SK-N-SH treated with all-trans-retinoic acid at 6 μM for 48 hours (cell line): ENCODE measurements at regions not wholly inside any gene's neighbourhood (a gene's known extent, or its start where the extent isn't known, plus 50 kb on each side); places are given as distances from the start of the nearest gene placed in this dataset.

Experiments used
- ATAC-seq: fragments of 200-7000 bp; cut with Tn5 transposase; 3 replicates; pipeline ENCODE4 v1.9.1; 2020; ENCODE audit warnings: mild to moderate bottlenecking, moderate library complexity
- ARNTL ChIP-seq: fragments of 450-650 bp; formaldehyde crosslinking; IDR thresholded peaks from 2 replicates; pipeline ENCODE4 v1.5.0; 2020; ENCODE audit warnings: low read depth, mild to moderate bottlenecking, moderate library complexity, borderline replicate concordance
- BACH2 ChIP-seq: fragments of 250-450 bp; sonication (Bioruptor Pico); IDR thresholded peaks from 2 replicates; pipeline ENCODE4 v1.9.0; 2021; ENCODE audit warnings: mild to moderate bottlenecking, borderline replicate concordance
- ESRRG ChIP-seq: fragments of 250-450 bp; sonication (Bioruptor Pico); IDR thresholded peaks from 2 replicates; pipeline ENCODE4 v1.6.1; 2021; ENCODE audit warnings: mild to moderate bottlenecking
- GLIS3 ChIP-seq: fragments of 250-450 bp; sonication (Bioruptor Pico); IDR thresholded peaks from 2 replicates; pipeline ENCODE4 v1.5.0; 2020; ENCODE audit warnings: mild to moderate bottlenecking, moderate library complexity
- ISL1 ChIP-seq: fragments of 250-450 bp; sonication (Bioruptor Pico); IDR thresholded peaks from 2 replicates; pipeline ENCODE4 v2.1.2; 2022; ENCODE audit warnings: mild to moderate bottlenecking, moderate library complexity
- OSR1 ChIP-seq: fragments of 250-450 bp; sonication (Bioruptor Pico); IDR thresholded peaks from 2 replicates; pipeline ENCODE4 v1.8.0; 2022; ENCODE audit warnings: moderate library complexity, mild to moderate bottlenecking, inconsistent platforms
- RARB ChIP-seq: fragments of 250-450 bp; sonication (Bioruptor Pico); IDR thresholded peaks from 2 replicates; pipeline ENCODE4 v1.8.0; 2021; ENCODE audit warnings: mild to moderate bottlenecking, moderate library complexity
- SNAI2 ChIP-seq: fragments of 250-450 bp; sonication (Bioruptor Pico); IDR thresholded peaks from 2 replicates; pipeline ENCODE4 v1.5.0; 2020; ENCODE audit warnings: mild to moderate bottlenecking, moderate library complexity
- TCF4 ChIP-seq: fragments of 250-450 bp; sonication (Bioruptor Pico); IDR thresholded peaks from 2 replicates; pipeline ENCODE4 v1.8.0; 2021; ENCODE audit warnings: mild to moderate bottlenecking, moderate library complexity, borderline replicate concordance
- TOX ChIP-seq: fragments of 250-450 bp; sonication (Bioruptor Pico); IDR thresholded peaks from 2 replicates; pipeline ENCODE4 v1.8.0; 2021; ENCODE audit warnings: mild to moderate bottlenecking, moderate library complexity, borderline replicate concordance
- ZC3H10 ChIP-seq: fragments of 250-450 bp; sonication (Bioruptor Pico); IDR thresholded peaks from 2 replicates; pipeline ENCODE4 v1.5.1; 2021; ENCODE audit warnings: mild to moderate bottlenecking, moderate library complexity
- ZFP3 ChIP-seq: fragments of 250-450 bp; sonication (Bioruptor Pico); IDR thresholded peaks from 2 replicates; pipeline ENCODE4 v1.5.0; 2020; ENCODE audit warnings: mild to moderate bottlenecking, moderate library complexity
- ZNF70 ChIP-seq: fragments of 450-650 bp; formaldehyde crosslinking; IDR thresholded peaks from 2 replicates; pipeline ENCODE4 v1.5.0; 2020; ENCODE audit warnings: mild to moderate bottlenecking, moderate library complexity
- ZNF8 ChIP-seq: fragments of 450-650 bp; formaldehyde crosslinking; IDR thresholded peaks from 2 replicates; pipeline ENCODE4 v1.5.0; 2020; ENCODE audit warnings: mild to moderate bottlenecking, moderate library complexity
- TF ChIP-seq, protein P1 (sequence below): fragments of 250-450 bp; sonication (Bioruptor Pico); IDR thresholded peaks from 2 replicates; pipeline ENCODE4 v1.5.0; 2020; ENCODE audit warnings: mild to moderate bottlenecking, moderate library complexity
- TF ChIP-seq, protein P2 (sequence below): fragments of 250-450 bp; sonication (Bioruptor Pico); IDR thresholded peaks from 2 replicates; pipeline ENCODE4 v1.5.1; 2021; ENCODE audit warnings: mild to moderate bottlenecking, moderate library complexity
- TF ChIP-seq, protein P3 (sequence below): fragments of 250-450 bp; sonication (Bioruptor Pico); IDR thresholded peaks from 2 replicates; pipeline ENCODE4 v1.8.0; 2021; ENCODE audit warnings: low read depth, mild to moderate bottlenecking, moderate library complexity, borderline replicate concordance
- TF ChIP-seq, protein P4 (sequence below): fragments of 250-450 bp; sonication (Bioruptor Pico); IDR thresholded peaks from 2 replicates; pipeline ENCODE4 v1.8.0; 2020; ENCODE audit warnings: mild to moderate bottlenecking, moderate library complexity, borderline replicate concordance
- TF ChIP-seq, protein P5 (sequence below): fragments of 250-450 bp; sonication (Bioruptor Pico); IDR thresholded peaks from 2 replicates; pipeline ENCODE4 v1.5.1; 2020; ENCODE audit warnings: low read depth, mild to moderate bottlenecking, moderate library complexity

DNA sequence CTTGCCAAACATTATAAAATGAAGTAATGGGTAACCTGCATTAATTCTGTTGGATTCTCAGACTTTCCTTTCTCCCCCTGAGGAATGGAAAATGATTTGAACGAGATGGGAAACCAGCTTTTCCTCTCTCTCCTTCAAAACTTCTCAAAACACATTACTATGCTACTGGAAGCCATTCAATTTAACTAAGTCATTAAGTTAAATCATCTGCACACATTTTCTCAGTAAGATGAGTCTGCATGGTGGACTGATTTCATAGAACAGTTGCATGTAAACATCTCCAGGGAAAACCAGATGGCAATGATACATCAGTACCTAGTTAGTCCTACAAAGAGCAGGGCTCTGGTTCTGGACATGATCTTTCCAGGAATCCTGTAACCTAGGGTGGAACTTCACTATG, 59.9 kb downstream of the BMP4 start:
- no peak for TF ChIP-seq ZNF8 (CRISPR knock-in tag)
- TF ChIP-seq, protein P1, sequence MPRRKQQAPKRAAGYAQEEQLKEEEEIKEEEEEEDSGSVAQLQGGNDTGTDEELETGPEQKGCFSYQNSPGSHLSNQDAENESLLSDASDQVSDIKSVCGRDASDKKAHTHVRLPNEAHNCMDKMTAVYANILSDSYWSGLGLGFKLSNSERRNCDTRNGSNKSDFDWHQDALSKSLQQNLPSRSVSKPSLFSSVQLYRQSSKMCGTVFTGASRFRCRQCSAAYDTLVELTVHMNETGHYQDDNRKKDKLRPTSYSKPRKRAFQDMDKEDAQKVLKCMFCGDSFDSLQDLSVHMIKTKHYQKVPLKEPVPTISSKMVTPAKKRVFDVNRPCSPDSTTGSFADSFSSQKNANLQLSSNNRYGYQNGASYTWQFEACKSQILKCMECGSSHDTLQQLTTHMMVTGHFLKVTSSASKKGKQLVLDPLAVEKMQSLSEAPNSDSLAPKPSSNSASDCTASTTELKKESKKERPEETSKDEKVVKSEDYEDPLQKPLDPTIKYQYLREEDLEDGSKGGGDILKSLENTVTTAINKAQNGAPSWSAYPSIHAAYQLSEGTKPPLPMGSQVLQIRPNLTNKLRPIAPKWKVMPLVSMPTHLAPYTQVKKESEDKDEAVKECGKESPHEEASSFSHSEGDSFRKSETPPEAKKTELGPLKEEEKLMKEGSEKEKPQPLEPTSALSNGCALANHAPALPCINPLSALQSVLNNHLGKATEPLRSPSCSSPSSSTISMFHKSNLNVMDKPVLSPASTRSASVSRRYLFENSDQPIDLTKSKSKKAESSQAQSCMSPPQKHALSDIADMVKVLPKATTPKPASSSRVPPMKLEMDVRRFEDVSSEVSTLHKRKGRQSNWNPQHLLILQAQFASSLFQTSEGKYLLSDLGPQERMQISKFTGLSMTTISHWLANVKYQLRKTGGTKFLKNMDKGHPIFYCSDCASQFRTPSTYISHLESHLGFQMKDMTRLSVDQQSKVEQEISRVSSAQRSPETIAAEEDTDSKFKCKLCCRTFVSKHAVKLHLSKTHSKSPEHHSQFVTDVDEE (CRISPR knock-in tag) = no peak
- no peak for TF ChIP-seq GLIS3 (CRISPR knock-in tag)
- TF ChIP-seq TCF4 = no peak
- TF ChIP-seq ZFP3 (CRISPR knock-in tag) = no peak
- TF ChIP-seq, protein P2, sequence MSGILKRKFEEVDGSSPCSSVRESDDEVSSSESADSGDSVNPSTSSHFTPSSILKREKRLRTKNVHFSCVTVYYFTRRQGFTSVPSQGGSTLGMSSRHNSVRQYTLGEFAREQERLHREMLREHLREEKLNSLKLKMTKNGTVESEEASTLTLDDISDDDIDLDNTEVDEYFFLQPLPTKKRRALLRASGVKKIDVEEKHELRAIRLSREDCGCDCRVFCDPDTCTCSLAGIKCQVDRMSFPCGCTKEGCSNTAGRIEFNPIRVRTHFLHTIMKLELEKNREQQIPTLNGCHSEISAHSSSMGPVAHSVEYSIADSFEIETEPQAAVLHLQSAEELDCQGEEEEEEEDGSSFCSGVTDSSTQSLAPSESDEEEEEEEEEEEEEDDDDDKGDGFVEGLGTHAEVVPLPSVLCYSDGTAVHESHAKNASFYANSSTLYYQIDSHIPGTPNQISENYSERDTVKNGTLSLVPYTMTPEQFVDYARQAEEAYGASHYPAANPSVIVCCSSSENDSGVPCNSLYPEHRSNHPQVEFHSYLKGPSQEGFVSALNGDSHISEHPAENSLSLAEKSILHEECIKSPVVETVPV (CRISPR knock-in tag) = no peak
- TF ChIP-seq ZC3H10 (CRISPR knock-in tag) = no peak
- no peak for TF ChIP-seq ZNF70
- TF ChIP-seq, protein P3, sequence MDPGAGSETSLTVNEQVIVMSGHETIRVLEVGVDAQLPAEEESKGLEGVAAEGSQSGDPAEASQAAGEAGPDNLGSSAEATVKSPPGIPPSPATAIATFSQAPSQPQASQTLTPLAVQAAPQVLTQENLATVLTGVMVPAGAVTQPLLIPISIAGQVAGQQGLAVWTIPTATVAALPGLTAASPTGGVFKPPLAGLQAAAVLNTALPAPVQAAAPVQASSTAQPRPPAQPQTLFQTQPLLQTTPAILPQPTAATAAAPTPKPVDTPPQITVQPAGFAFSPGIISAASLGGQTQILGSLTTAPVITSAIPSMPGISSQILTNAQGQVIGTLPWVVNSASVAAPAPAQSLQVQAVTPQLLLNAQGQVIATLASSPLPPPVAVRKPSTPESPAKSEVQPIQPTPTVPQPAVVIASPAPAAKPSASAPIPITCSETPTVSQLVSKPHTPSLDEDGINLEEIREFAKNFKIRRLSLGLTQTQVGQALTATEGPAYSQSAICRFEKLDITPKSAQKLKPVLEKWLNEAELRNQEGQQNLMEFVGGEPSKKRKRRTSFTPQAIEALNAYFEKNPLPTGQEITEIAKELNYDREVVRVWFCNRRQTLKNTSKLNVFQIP (CRISPR knock-in tag) = no peak
- TF ChIP-seq ARNTL = no peak
- TF ChIP-seq BACH2 (CRISPR knock-in tag) = no peak
- ATAC-seq = no peak

DNA sequence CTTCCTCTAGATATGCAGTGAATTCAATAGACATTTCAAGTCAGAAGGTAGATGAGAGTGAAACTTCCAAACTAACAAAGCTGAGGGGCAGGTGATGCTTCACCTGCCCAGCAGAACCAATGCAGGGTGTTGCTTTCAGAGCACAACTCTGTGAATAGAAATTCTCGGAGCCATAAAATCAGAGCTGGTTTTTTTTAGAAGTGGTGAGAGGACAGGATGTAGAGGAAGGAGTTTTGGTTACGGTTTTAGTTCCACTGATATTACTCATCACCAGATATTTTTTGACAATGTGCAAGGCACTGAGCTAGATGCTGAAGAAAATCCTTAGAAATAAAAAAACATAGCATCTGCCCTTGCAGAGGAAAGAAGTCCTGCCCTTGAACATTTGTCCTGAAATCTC, 62.2 kb downstream of the BMP4 start:
- ATAC-seq = no peak
- TF ChIP-seq, protein P4, sequence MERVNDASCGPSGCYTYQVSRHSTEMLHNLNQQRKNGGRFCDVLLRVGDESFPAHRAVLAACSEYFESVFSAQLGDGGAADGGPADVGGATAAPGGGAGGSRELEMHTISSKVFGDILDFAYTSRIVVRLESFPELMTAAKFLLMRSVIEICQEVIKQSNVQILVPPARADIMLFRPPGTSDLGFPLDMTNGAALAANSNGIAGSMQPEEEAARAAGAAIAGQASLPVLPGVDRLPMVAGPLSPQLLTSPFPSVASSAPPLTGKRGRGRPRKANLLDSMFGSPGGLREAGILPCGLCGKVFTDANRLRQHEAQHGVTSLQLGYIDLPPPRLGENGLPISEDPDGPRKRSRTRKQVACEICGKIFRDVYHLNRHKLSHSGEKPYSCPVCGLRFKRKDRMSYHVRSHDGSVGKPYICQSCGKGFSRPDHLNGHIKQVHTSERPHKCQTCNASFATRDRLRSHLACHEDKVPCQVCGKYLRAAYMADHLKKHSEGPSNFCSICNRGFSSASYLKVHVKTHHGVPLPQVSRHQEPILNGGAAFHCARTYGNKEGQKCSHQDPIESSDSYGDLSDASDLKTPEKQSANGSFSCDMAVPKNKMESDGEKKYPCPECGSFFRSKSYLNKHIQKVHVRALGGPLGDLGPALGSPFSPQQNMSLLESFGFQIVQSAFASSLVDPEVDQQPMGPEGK (CRISPR knock-in tag) = no peak

DNA sequence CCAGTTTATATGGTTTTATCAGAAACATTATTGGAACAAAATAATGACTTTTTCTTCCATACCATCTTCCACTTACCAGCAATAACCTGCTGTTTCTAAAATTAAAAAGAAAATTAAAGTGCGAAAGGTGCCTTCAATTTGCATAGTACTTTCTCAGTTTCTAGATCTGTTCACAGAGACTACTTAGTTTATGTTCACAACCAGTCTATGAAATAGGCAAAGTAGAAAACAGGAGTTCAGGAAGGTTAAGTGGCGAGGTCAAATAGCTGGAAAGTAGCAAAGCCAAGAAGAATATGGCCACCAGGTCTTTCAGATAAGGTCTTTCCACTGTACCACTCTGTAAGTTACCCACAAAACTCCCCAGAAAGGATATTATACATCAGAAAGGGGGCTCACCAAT, 63.3 kb downstream of the BMP4 start:
- ATAC-seq = no peak
- TF ChIP-seq ZFP3 (CRISPR knock-in tag) = no peak
- TF ChIP-seq, protein P4 (CRISPR knock-in tag) = no peak
- TF ChIP-seq, protein P3 (CRISPR knock-in tag) = no peak
- no peak for TF ChIP-seq ISL1 (CRISPR knock-in tag)
- no peak for TF ChIP-seq ESRRG
- TF ChIP-seq, protein P5, sequence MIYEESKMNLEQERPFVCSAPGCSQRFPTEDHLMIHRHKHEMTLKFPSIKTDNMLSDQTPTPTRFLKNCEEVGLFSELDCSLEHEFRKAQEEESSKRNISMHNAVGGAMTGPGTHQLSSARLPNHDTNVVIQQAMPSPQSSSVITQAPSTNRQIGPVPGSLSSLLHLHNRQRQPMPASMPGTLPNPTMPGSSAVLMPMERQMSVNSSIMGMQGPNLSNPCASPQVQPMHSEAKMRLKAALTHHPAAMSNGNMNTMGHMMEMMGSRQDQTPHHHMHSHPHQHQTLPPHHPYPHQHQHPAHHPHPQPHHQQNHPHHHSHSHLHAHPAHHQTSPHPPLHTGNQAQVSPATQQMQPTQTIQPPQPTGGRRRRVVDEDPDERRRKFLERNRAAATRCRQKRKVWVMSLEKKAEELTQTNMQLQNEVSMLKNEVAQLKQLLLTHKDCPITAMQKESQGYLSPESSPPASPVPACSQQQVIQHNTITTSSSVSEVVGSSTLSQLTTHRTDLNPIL (CRISPR knock-in tag) = no peak
- TF ChIP-seq ZC3H10 (CRISPR knock-in tag) = no peak
- TF ChIP-seq BACH2 (CRISPR knock-in tag) = no peak
- TF ChIP-seq SNAI2 (CRISPR knock-in tag) = no peak
- no peak for TF ChIP-seq ZNF8 (CRISPR knock-in tag)
- TF ChIP-seq RARB = no peak
- TF ChIP-seq TOX (CRISPR knock-in tag) = no peak
- no peak for TF ChIP-seq OSR1 (CRISPR knock-in tag)
- TF ChIP-seq ZNF70 = no peak
- TF ChIP-seq GLIS3 (CRISPR knock-in tag) = no peak
- no peak for TF ChIP-seq TCF4
- TF ChIP-seq, protein P1 (CRISPR knock-in tag) = no peak
- TF ChIP-seq, protein P2 (CRISPR knock-in tag) = no peak
- no peak for TF ChIP-seq ARNTL
